Activated CD8-positive, alpha-beta T cell treated with anti-CD3 and anti-CD28 coated beads for 36 hours (primary cell): ENCODE measurements at regions not wholly inside any gene's neighbourhood (a gene's known extent, or its start where the extent isn't known, plus 50 kb on each side); places are given as distances from the start of the nearest gene placed in this dataset.

Experiments
- ATAC-seq: fragments of 200-7000 bp; cut with Tn5 transposase; one replicate; pipeline ENCODE4 v1.10.0; 2021; ENCODE audit warnings: mild to moderate bottlenecking, moderate library complexity
- CTCF ChIA-PET: fragments of 350-600 bp; sonication (Branson Sonifier 250); formaldehyde crosslinking; loops from one replicate; lab custom pipeline; 2021; ENCODE audit warnings: antibody characterized with exemption; lab: Charles Lee
- POLR2A ChIA-PET: fragments of 350-600 bp; sonication (Branson Sonifier 250); formaldehyde crosslinking; loops from one replicate; lab custom pipeline; 2021; ENCODE audit warnings: antibody characterized with exemption; lab: Charles Lee
- DNase-seq: peaks from one replicate; pipeline ENCODE4 v3.0.0-alpha.2; 2020
- H3K27ac Mint-ChIP-seq: one replicate; pipeline ENCODE4 v1.8.0; 2021; ENCODE audit warnings: mild to moderate bottlenecking, mixed read lengths
- H3K27me3 Mint-ChIP-seq: one replicate; pipeline ENCODE4 v1.8.0; 2021; ENCODE audit warnings: mixed read lengths
- H3K36me3 Mint-ChIP-seq: one replicate; pipeline ENCODE4 v1.8.0; 2021; ENCODE audit warnings: low read depth, mixed read lengths
- H3K4me1 Mint-ChIP-seq: one replicate; pipeline ENCODE4 v1.8.0; 2021; ENCODE audit warnings: low read depth, mixed read lengths
- H3K4me3 Mint-ChIP-seq: one replicate; pipeline ENCODE4 v1.8.0; 2021; ENCODE audit warnings: mild to moderate bottlenecking, moderate library complexity, mixed read lengths
- H3K9me3 Mint-ChIP-seq: one replicate; pipeline ENCODE4 v1.8.0; 2021; ENCODE audit warnings: mixed read lengths
- intact Hi-C: fragments of 100-400 bp; cut with micrococcal nuclease; formaldehyde crosslinking; loops from one replicate; pipeline ENCODE4 v1.10.0; 2022
- TF ChIP-seq, protein P1 (sequence below): fragments of 200-600 bp; IDR thresholded peaks from one replicate; pipeline ENCODE4 v1.8.0; 2022; ENCODE audit warnings: antibody characterized with exemption, mild to moderate bottlenecking

DNA sequence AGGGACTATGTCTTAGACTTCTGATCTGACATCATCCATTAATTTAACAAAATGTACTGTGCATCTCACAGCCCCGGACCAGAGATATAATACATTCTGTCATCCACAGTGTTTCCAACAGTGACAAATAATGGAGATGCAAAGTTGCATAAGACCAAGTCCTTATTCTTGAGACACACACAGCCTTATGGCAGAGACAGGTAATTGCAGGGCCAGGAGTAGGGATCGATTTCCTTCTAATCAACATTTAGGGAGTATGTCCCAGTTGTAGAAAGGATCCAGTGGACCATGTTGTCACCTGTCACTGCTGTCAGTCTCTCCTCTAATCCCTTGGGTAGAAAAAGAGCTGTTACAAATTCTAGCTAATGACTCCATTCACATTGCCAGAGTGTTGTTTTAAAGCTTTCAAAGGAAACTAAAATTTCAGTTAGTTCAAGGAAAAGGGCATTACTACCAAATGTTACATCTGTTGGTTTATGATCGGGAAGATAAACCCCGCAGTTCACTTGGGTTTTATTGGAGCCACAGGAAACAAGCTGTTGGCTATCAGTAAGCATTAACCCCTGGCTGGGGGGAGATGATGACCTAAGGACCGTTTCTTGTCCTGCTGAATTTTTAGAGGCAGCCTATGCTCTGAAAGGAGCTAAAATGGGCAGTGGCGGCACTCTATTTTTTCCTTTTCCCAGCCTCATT is 111.4 kb upstream of the ATXN1 start:
- H3K27ac Mint-ChIP-seq = no peak overlapping the region
- TF ChIP-seq, protein P1, sequence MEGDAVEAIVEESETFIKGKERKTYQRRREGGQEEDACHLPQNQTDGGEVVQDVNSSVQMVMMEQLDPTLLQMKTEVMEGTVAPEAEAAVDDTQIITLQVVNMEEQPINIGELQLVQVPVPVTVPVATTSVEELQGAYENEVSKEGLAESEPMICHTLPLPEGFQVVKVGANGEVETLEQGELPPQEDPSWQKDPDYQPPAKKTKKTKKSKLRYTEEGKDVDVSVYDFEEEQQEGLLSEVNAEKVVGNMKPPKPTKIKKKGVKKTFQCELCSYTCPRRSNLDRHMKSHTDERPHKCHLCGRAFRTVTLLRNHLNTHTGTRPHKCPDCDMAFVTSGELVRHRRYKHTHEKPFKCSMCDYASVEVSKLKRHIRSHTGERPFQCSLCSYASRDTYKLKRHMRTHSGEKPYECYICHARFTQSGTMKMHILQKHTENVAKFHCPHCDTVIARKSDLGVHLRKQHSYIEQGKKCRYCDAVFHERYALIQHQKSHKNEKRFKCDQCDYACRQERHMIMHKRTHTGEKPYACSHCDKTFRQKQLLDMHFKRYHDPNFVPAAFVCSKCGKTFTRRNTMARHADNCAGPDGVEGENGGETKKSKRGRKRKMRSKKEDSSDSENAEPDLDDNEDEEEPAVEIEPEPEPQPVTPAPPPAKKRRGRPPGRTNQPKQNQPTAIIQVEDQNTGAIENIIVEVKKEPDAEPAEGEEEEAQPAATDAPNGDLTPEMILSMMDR = no peak
- H3K4me3 Mint-ChIP-seq = no peak overlapping the region
- ChIA-PET CTCF (interaction anchor here (0.8 to 1.4 kb wide), 3 partner anchors 8 to 92 kb away, joined by 3 to 4 read pairs (median 3); no protein-coding TSS in a partner anchor), POLR2A (no interaction called here)
- intact Hi-C loops = no loop called here
- peaks cover 2% of the 10 kb centered on the region for H3K9me3 Mint-ChIP-seq
- H3K36me3 Mint-ChIP-seq = no peaks in the 10 kb centered on the region
- H3K27me3 Mint-ChIP-seq = peaks cover 23% of the 10 kb centered on the region
- ATAC-seq (no peak), DNase-seq (no peak)
- H3K4me1 Mint-ChIP-seq = no peaks in the 10 kb centered on the region

DNA sequence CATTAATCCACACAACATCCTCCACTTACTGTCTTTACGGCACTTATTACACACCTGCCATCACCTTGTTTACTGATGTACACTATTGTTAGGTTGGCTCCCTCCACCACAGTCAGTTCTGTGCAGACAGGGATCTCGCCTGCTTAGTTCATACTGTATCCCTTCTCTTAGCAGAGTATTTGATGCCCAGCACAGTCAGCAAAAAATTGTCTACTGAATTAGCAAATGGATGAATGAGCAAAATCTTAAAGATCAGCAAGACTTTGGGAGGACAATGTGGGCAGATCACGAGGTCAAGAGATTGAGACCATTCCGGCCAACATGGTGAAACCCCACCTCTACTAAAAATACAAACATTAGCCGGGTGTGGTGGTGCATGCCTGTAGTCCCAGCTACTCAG is 109.8 kb upstream of the ATXN1 start:
- TF ChIP-seq, protein P1 = no peak
- Mint-ChIP-seq H3K27me3 (peaks cover 20% of the 10 kb centered on the region), H3K36me3 (no peaks in the 10 kb centered on the region), H3K4me1 (no peaks in the 10 kb centered on the region), H3K4me3 (no peak overlapping the region), H3K9me3 (no peaks in the 10 kb centered on the region), H3K27ac (no peak overlapping the region)
- DNase-seq (no peak), ATAC-seq (no peak)
- ChIA-PET CTCF (interaction anchor here (0.6 kb wide), 1 partner anchor 58 kb away, joined by 3 read pairs; no protein-coding TSS in a partner anchor), POLR2A (no interaction called here)
- intact Hi-C loops = no loop called here

DNA sequence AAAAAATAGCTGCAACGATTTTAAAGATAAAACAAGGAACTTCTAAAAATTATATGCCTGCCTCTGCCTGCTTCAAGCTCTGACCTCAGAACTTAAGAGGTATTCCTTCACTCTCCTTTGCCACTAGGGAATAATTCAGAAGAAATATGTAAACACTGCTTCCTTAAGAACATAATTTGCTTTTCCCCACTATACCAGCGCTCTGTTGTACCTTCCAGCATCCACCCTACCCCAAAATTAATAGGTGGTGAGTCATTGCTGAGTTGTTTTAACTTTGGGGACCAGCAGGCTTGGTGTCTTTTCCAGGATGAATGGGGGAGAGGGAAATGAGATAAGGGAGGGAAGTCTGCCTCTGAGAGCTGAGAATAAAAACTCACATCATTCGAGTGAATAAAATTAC is 107.7 kb upstream of the ATXN1 start:
- Mint-ChIP-seq H3K9me3 (no peaks in the 10 kb centered on the region), H3K4me3 (no peak overlapping the region), H3K4me1 (no peaks in the 10 kb centered on the region), H3K27me3 (peaks cover 14% of the 10 kb centered on the region), H3K36me3 (no peaks in the 10 kb centered on the region), H3K27ac (no peak overlapping the region)
- CTCF ChIA-PET = interaction anchor here (0.6 kb wide), 1 partner anchor 12 kb away, joined by 3 read pairs; no protein-coding TSS in a partner anchor
- no peak for DNase-seq
- POLR2A ChIA-PET = no interaction called here
- TF ChIP-seq, protein P1 = no peak
- intact Hi-C loops = no loop called here
- ATAC-seq = no peak

DNA sequence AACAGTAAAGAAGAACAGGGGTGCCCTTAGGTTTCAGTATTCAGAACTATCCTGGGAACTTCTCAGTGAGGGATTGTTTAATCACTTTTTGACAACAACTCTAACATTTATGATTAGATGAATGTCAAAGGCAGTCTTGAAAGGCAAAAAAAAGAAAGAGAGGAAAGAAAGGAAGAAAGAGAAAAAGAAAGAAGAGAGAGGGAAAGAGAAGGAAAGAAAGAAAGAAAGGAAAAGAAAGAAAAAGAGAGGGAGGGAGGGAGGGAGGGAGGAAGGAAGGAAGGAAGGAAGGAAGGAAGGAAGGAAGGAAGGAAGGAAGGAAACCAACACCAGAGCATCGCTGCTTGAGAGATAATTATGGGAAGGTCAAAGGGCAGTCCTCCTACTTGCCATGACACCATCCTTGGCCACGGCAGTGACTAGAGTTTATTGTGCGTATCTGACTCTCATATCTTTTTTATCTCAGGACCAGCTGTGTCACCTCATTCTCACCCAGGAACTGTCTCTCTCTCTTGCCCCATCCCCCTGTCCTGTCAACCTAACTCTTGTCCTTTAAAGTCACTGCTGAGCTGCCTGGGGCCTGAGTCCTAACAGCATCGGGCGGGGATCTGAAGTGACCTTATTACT is 96.8 kb upstream of the ATXN1 start:
- Mint-ChIP-seq H3K27me3 (peaks cover 11% of the 10 kb centered on the region), H3K36me3 (no peaks in the 10 kb centered on the region), H3K4me1 (peaks cover 1% of the 10 kb centered on the region), H3K4me3 (no peak overlapping the region), H3K9me3 (no peaks in the 10 kb centered on the region), H3K27ac (no peak overlapping the region)
- ATAC-seq (no peak), DNase-seq (no peak)
- ChIA-PET POLR2A (no interaction called here), CTCF (no interaction called here)
- intact Hi-C loops = no loop called here
- TF ChIP-seq, protein P1 = no peak

DNA sequence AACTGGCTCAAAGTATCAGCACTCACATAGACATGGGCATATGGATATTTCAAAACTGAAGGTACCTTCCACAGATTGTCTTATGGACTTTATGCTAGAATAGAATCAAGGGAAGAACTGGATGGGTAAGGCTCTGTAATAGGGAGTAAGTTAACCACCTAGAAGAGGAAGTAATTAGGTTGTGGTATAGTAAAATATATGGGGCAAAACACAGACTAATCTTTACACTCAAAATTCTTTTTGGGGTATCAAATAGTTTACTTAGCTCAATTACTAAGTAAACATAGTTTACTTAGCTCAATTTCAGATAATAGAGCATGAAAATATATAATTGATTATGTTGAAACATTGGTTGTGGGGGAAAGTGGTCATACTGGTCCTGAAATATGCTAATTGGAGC is 94.2 kb upstream of the ATXN1 start:
- POLR2A ChIA-PET = no interaction called here
- no peak overlapping the region for H3K27ac Mint-ChIP-seq
- CTCF ChIA-PET = interaction anchor here (2.5 kb wide), 1 partner anchor 8 kb away, joined by 8 read pairs; no protein-coding TSS in a partner anchor

More for the DNA sequence above, 94.2 kb upstream of the ATXN1 start:
- H3K4me1 Mint-ChIP-seq = peaks cover 9% of the 10 kb centered on the region
- no peaks in the 10 kb centered on the region for H3K9me3 Mint-ChIP-seq
- peaks cover 14% of the 10 kb centered on the region for H3K27me3 Mint-ChIP-seq
- no peaks in the 10 kb centered on the region for H3K36me3 Mint-ChIP-seq
- DNase-seq (no peak), ATAC-seq (no peak)
- TF ChIP-seq, protein P1 = no peak
- no peak overlapping the region for H3K4me3 Mint-ChIP-seq
- intact Hi-C loops = no loop called here
